Erythroblast (primary cell): ENCODE measurements at regions not wholly inside any gene's neighbourhood (a gene's known extent, or its start where the extent isn't known, plus 50 kb on each side); places are given as distances from the start of the nearest gene placed in this dataset.

ENCODE experiments used
- GATA1 ChIP-seq: IDR thresholded peaks from 2 replicates; pipeline ENCODE4 v1.6.1; 2011; ENCODE audit warnings: low read depth, mild to moderate bottlenecking, control low read depth, low read length, moderate library complexity
- POLR2A ChIP-seq: IDR thresholded peaks from 2 replicates; pipeline ENCODE4 v1.6.1; 2011; ENCODE audit warnings: mild to moderate bottlenecking, low read length

DNA sequence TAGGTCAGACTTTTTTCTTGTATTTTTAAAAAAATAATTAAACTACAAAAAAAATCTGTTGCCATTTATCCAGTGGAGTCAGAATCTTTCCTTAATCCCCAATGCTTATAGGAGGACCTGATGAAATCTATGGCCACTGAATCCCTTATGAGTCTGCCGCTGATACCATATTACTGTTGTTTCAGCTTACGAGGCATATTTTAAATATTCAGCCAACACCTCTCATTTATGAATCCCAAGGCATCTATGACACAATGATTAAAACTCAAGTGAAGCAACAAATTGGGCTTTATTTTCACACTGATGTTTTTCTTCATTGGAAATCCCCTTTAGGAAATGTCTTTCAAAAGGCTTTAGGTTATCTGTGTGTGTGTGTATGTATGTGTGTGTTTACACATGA is 137.8 kb upstream of the PUDP start:
- no peak for TF ChIP-seq POLR2A
- TF ChIP-seq GATA1, result no peak
